ENCODE measurements at regions not wholly inside any gene's neighbourhood (a gene's known extent, or its start where the extent isn't known, plus 50 kb on each side); places are given as distances from the start of the nearest gene placed in this dataset.
A peak's percentile ranks its signal among the peaks of the same experiment; 100 is the strongest.

DNA sequence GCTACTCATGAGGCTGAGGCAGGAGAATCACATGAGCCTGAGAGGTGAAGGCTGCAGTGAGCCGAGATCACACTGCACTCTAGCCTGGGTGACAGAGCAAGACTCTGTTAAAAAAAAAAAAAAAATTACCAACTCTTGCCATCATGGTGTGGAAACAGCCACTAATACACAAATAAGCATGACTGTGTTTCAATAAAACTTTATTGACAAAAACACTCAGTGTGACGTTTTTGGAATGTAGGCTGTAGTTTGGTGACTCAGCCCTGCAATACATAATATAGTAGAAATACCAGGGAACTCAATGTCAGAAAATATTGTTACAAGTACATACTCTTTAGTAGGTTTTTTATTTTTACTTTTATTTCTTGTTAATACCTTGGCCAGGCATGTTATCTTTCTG lies 207.1 kb downstream of the CASP12 start:
- ATAC-seq (no peak), FAIRE-seq (no peak), DNase-seq (ENCODE audit: extremely low read depth in 1 of 4, low spot score in 3 of 4) (no peak)
- BruUV-seq (replicated peaks): no TSS peak
- ChIA-PET POLR2A (no interaction called here), CTCF (ENCODE audit: low intra/inter-chr PET ratio) (interaction anchor here (0.6 kb wide), 1 partner anchor 12 kb away, joined by 3 read pairs; no protein-coding TSS in a partner anchor)
- no peak overlapping the region for H3K4me3 ChIP-seq
- H3K4me1 ChIP-seq (replicated peaks in 1 of 2; ENCODE audit: control insufficient read depth in 2 of 2, insufficient read depth in 2 of 2, low read length in 2 of 2): no peaks in the 10 kb centered on the region
- H3K27me3 ChIP-seq (ENCODE audit: control insufficient read depth in 2 of 2, insufficient read depth in 2 of 2, low read length in 2 of 2): no peaks in the 10 kb centered on the region
- no peaks in the 10 kb centered on the region for H3K36me3 ChIP-seq (ENCODE audit: control insufficient read depth, insufficient read depth, low read length)
- intact Hi-C loops (cut with micrococcal nuclease) (no loop called here), in situ Hi-C loops (cut with MboI) (no loop called here)
- H3K9me1 ChIP-seq (ENCODE audit: control insufficient read depth, insufficient read depth, low read length): no peaks in the 10 kb centered on the region
- 0% methylated on average over 2 of the region's 2 CpGs for WGBS (ENCODE audit: insufficient coverage, low coverage, missing lambda C conversion rate)
- no peak overlapping the region for H3K27ac ChIP-seq (ENCODE audit: extremely low read depth, low read depth, low read length)
- no peaks in the 10 kb centered on the region for H3K79me2 ChIP-seq (ENCODE audit: control insufficient read depth, insufficient read depth, low read length)
- TF ChIP-seq HIVEP1 (CRISPR knock-in tag; IDR thresholded peaks at IDR 0.05): no peak
- TF ChIP-seq, protein P1, sequence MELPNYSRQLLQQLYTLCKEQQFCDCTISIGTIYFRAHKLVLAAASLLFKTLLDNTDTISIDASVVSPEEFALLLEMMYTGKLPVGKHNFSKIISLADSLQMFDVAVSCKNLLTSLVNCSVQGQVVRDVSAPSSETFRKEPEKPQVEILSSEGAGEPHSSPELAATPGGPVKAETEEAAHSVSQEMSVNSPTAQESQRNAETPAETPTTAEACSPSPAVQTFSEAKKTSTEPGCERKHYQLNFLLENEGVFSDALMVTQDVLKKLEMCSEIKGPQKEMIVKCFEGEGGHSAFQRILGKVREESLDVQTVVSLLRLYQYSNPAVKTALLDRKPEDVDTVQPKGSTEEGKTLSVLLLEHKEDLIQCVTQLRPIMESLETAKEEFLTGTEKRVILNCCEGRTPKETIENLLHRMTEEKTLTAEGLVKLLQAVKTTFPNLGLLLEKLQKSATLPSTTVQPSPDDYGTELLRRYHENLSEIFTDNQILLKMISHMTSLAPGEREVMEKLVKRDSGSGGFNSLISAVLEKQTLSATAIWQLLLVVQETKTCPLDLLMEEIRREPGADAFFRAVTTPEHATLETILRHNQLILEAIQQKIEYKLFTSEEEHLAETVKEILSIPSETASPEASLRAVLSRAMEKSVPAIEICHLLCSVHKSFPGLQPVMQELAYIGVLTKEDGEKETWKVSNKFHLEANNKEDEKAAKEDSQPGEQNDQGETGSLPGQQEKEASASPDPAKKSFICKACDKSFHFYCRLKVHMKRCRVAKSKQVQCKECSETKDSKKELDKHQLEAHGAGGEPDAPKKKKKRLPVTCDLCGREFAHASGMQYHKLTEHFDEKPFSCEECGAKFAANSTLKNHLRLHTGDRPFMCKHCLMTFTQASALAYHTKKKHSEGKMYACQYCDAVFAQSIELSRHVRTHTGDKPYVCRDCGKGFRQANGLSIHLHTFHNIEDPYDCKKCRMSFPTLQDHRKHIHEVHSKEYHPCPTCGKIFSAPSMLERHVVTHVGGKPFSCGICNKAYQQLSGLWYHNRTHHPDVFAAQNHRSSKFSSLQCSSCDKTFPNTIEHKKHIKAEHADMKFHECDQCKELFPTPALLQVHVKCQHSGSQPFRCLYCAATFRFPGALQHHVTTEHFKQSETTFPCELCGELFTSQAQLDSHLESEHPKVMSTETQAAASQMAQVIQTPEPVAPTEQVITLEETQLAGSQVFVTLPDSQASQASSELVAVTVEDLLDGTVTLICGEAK (IDR thresholded peaks at IDR 0.05): peak; percentile 75
- TF ChIP-seq, protein P1 (CRISPR knock-in tag; IDR thresholded peaks at IDR 0.05): peak; percentile 60; the same call in 1 of the 2 replicates
- H2AFZ ChIP-seq (ENCODE audit: low read depth, low read length): no peak overlapping the region
- no peaks in the 10 kb centered on the region for H3K9me3 ChIP-seq (replicated peaks; ENCODE audit: control insufficient read depth, insufficient read depth, low read depth, low read length)
- H3K4me2 ChIP-seq (ENCODE audit: insufficient read depth, low read length): no peak overlapping the region
- no peak overlapping the region for H3K9ac ChIP-seq (ENCODE audit: insufficient read depth in 1 of 2, low read depth in 2 of 2, low read length in 2 of 2)
- H4K20me1 ChIP-seq (replicated peaks; ENCODE audit: control insufficient read depth, insufficient read depth, low read length): no peaks in the 10 kb centered on the region

Data from K562 (cell line).